ENCODE measurements at regions not wholly inside any gene's neighbourhood (a gene's known extent, or its start where the extent isn't known, plus 50 kb on each side); places are given as distances from the start of the nearest gene placed in this dataset.

DNA sequence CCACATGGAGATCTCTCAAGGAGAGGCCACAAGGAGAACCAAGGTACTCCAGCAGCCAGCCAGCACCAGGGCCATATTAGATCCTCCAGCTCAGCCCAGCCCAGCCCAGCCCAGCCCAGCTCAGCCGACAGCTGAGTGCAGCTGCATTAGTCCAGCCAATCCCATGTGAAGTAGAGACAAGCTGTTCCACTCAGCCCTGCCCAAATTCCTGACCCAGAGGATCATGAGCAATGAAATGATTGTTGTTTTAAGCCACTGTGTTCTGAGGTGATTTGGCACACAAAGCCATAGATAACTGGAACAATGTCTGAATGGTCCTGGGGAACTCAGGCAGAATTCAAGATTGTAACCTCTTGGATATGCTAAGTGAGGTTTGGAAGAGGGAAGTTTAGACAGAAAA lies 59.5 kb upstream of the BMP2 start:
- no peaks in the 10 kb centered on the region for H3K36me3 ChIP-seq (ENCODE audit: insufficient read depth, low read length)
- H3K27me3 ChIP-seq (ENCODE audit: insufficient read depth, low read depth, low read length) = no peaks in the 10 kb centered on the region
- no peaks in the 10 kb centered on the region for H3K9me2 ChIP-seq (ENCODE audit: insufficient read depth, low read length)
- H3K9ac ChIP-seq (ENCODE audit: low read length) = no peak overlapping the region
- H3K27ac ChIP-seq (ENCODE audit: low read length) = no peak overlapping the region
- H3K4me3 ChIP-seq (ENCODE audit: low read length) = no peak overlapping the region
- H3K9me3 ChIP-seq (ENCODE audit: low read length) = no peaks in the 10 kb centered on the region
- H4K20me1 ChIP-seq (ENCODE audit: insufficient read depth) = no peaks in the 10 kb centered on the region
- H3F3A ChIP-seq (ENCODE audit: insufficient read depth, low read length, poor library complexity, severe bottlenecking) = no peaks in the 10 kb centered on the region
- no peaks in the 10 kb centered on the region for H3K79me2 ChIP-seq (replicated peaks; ENCODE audit: insufficient read depth, low read length)
- no peak overlapping the region for H3K4me2 ChIP-seq (ENCODE audit: low read length)
- no peak for TF ChIP-seq TAF1 (IDR thresholded peaks at IDR 0.05; ENCODE audit: low read depth)
- TF ChIP-seq EZH2 (IDR thresholded peaks at IDR 0.05; ENCODE audit: borderline replicate concordance, insufficient read depth, low read length, poor library complexity, severe bottlenecking) = no peak
- no peak for TF ChIP-seq RAD21 (conservative IDR thresholded peaks at IDR 0.05)
- TF ChIP-seq, protein P1, sequence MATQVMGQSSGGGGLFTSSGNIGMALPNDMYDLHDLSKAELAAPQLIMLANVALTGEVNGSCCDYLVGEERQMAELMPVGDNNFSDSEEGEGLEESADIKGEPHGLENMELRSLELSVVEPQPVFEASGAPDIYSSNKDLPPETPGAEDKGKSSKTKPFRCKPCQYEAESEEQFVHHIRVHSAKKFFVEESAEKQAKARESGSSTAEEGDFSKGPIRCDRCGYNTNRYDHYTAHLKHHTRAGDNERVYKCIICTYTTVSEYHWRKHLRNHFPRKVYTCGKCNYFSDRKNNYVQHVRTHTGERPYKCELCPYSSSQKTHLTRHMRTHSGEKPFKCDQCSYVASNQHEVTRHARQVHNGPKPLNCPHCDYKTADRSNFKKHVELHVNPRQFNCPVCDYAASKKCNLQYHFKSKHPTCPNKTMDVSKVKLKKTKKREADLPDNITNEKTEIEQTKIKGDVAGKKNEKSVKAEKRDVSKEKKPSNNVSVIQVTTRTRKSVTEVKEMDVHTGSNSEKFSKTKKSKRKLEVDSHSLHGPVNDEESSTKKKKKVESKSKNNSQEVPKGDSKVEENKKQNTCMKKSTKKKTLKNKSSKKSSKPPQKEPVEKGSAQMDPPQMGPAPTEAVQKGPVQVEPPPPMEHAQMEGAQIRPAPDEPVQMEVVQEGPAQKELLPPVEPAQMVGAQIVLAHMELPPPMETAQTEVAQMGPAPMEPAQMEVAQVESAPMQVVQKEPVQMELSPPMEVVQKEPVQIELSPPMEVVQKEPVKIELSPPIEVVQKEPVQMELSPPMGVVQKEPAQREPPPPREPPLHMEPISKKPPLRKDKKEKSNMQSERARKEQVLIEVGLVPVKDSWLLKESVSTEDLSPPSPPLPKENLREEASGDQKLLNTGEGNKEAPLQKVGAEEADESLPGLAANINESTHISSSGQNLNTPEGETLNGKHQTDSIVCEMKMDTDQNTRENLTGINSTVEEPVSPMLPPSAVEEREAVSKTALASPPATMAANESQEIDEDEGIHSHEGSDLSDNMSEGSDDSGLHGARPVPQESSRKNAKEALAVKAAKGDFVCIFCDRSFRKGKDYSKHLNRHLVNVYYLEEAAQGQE (IDR thresholded peaks at IDR 0.05; ENCODE audit: borderline replicate concordance) = no peak
- TF ChIP-seq, protein P2, sequence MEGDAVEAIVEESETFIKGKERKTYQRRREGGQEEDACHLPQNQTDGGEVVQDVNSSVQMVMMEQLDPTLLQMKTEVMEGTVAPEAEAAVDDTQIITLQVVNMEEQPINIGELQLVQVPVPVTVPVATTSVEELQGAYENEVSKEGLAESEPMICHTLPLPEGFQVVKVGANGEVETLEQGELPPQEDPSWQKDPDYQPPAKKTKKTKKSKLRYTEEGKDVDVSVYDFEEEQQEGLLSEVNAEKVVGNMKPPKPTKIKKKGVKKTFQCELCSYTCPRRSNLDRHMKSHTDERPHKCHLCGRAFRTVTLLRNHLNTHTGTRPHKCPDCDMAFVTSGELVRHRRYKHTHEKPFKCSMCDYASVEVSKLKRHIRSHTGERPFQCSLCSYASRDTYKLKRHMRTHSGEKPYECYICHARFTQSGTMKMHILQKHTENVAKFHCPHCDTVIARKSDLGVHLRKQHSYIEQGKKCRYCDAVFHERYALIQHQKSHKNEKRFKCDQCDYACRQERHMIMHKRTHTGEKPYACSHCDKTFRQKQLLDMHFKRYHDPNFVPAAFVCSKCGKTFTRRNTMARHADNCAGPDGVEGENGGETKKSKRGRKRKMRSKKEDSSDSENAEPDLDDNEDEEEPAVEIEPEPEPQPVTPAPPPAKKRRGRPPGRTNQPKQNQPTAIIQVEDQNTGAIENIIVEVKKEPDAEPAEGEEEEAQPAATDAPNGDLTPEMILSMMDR (IDR thresholded peaks at IDR 0.05; ENCODE audit: poor library complexity, severe bottlenecking) = no peak
- TF ChIP-seq POLR2AphosphoS5 (IDR thresholded peaks at IDR 0.05) = no peak
- TF ChIP-seq SMC3 (conservative IDR thresholded peaks at IDR 0.05; ENCODE audit: poor library complexity) = no peak
- no peak for TF ChIP-seq MXI1 (conservative IDR thresholded peaks at IDR 0.05; ENCODE audit: poor library complexity, severe bottlenecking)
- TF ChIP-seq EP300 (conservative IDR thresholded peaks at IDR 0.05; ENCODE audit: poor library complexity, severe bottlenecking) = no peak
- H2AFZ ChIP-seq (ENCODE audit: low read depth, low read length) = no peak overlapping the region

DNA sequence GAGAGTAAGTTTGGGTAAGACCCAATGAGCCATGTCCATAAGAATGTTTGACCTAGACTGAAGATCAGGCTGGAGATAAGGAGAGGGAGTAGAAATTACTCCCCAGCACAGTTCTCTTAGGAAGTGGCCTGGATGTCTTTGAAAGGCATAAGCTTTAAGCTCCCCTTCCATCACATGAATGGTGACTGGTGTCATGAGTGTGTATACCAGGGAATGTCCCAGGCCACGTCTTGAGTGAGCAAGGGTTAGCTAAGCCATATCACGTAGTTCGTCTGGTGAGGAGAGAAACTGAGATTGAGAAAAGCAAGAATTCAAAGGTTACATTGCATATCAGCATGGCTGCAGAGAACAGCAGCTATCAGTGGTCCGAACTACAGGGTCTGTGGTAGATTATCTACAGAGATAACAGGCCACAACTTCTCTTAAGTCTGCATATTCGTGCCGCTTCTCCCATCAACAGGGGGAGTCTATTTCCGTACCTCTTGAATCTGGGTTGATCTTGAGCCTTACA lies 60.1 kb upstream of the BMP2 start:
- no peak overlapping the region for H2AFZ ChIP-seq (ENCODE audit: low read depth, low read length)
- no peaks in the 10 kb centered on the region for H4K20me1 ChIP-seq (ENCODE audit: insufficient read depth)
- H3K9me3 ChIP-seq (ENCODE audit: low read length) = no peaks in the 10 kb centered on the region
- H3K27me3 ChIP-seq (ENCODE audit: insufficient read depth, low read depth, low read length) = no peaks in the 10 kb centered on the region
- no peak overlapping the region for H3K4me3 ChIP-seq (ENCODE audit: low read length)
- no peak overlapping the region for H3K9ac ChIP-seq (ENCODE audit: low read length)
- no peak overlapping the region for H3K4me2 ChIP-seq (ENCODE audit: low read length)
- H3F3A ChIP-seq (ENCODE audit: insufficient read depth, low read length, poor library complexity, severe bottlenecking) = no peaks in the 10 kb centered on the region
- no peaks in the 10 kb centered on the region for H3K9me2 ChIP-seq (ENCODE audit: insufficient read depth, low read length)
- no peaks in the 10 kb centered on the region for H3K36me3 ChIP-seq (ENCODE audit: insufficient read depth, low read length)
- no peaks in the 10 kb centered on the region for H3K79me2 ChIP-seq (replicated peaks; ENCODE audit: insufficient read depth, low read length)
- H3K27ac ChIP-seq (ENCODE audit: low read length) = no peak overlapping the region
- TF ChIP-seq RAD21 (conservative IDR thresholded peaks at IDR 0.05) (no peak), MXI1 (conservative IDR thresholded peaks at IDR 0.05; ENCODE audit: poor library complexity, severe bottlenecking) (no peak), POLR2AphosphoS5 (IDR thresholded peaks at IDR 0.05) (no peak), EP300 (conservative IDR thresholded peaks at IDR 0.05; ENCODE audit: poor library complexity, severe bottlenecking) (no peak), EZH2 (IDR thresholded peaks at IDR 0.05; ENCODE audit: borderline replicate concordance, insufficient read depth, low read length, poor library complexity, severe bottlenecking) (no peak), SMC3 (conservative IDR thresholded peaks at IDR 0.05; ENCODE audit: poor library complexity) (no peak), TAF1 (IDR thresholded peaks at IDR 0.05; ENCODE audit: low read depth) (no peak)
- TF ChIP-seq, protein P2 (IDR thresholded peaks at IDR 0.05; ENCODE audit: poor library complexity, severe bottlenecking) = no peak
- TF ChIP-seq, protein P1 (IDR thresholded peaks at IDR 0.05; ENCODE audit: borderline replicate concordance) = no peak
